ENCODE measurements at regions not wholly inside any gene's neighbourhood (a gene's known extent, or its start where the extent isn't known, plus 50 kb on each side); places are given as distances from the start of the nearest gene placed in this dataset.
"Not testable (repeated sequence)": the region's sequence is repeated elsewhere in the genome, so short reads cannot be mapped to it uniquely, and the experiment has no call there.

DNA sequence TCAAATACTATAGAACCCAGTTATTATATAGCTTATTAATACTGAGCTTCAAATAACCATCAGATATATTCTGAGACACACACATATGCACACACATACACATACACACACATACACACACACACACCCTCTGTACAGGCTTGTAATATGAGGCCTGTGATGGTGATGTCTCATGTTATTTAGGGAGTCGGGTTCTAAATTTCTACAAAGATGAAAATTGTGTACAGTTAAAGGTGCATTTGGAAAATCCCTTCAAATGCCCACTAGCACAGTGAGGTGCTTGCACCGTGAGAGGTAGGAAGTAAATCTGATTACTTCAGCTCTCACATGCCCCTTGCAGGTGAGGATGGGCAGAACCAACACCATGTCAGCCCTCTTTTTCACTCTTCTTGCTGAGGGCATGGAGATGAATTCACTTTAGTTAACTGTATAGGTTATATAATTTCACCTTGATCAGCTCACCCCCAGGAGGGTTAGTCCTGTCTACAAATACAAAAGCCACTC, 294.5 kb upstream of the PROK2 start:
- Mint-ChIP-seq H3K36me3 (peaks cover 11% of the 10 kb centered on the region), H3K9me3 (peaks cover 4 to 8% of the 10 kb centered on the region in 2 donors), H3K4me1 (peaks cover 29 to 38% of the 10 kb centered on the region in 2 donors), H3K4me3 (no peak overlapping the region), H3K27ac (no peak overlapping the region), H3K27me3 (ENCODE audit: low read depth in 2 of 2) (no peaks in the 10 kb centered on the region)
- intact Hi-C loops (cut with micrococcal nuclease) = no loop called here
- 30% methylated on average over 1 of the region's 2 CpGs for WGBS (ENCODE audit: insufficient coverage)
- Histone ChIP-seq H3K27ac (ENCODE audit: low read length) (no peak overlapping the region), H3K4me1 (ENCODE audit: control insufficient read depth, insufficient read depth, low read length) (peaks cover 25% of the 10 kb centered on the region), H3K4me3 (ENCODE audit: low read length) (no peak overlapping the region), H3K36me3 (ENCODE audit: control insufficient read depth, insufficient read depth, low read length) (no peaks in the 10 kb centered on the region), H3K9me3 (ENCODE audit: control insufficient read depth, insufficient read depth, low read length) (peaks cover 7% of the 10 kb centered on the region), H3K27me3 (ENCODE audit: control insufficient read depth, insufficient read depth, low read length) (no peaks in the 10 kb centered on the region)
- ATAC-seq = no peak
- DNase-seq = no peak
- TF ChIP-seq, protein P1, sequence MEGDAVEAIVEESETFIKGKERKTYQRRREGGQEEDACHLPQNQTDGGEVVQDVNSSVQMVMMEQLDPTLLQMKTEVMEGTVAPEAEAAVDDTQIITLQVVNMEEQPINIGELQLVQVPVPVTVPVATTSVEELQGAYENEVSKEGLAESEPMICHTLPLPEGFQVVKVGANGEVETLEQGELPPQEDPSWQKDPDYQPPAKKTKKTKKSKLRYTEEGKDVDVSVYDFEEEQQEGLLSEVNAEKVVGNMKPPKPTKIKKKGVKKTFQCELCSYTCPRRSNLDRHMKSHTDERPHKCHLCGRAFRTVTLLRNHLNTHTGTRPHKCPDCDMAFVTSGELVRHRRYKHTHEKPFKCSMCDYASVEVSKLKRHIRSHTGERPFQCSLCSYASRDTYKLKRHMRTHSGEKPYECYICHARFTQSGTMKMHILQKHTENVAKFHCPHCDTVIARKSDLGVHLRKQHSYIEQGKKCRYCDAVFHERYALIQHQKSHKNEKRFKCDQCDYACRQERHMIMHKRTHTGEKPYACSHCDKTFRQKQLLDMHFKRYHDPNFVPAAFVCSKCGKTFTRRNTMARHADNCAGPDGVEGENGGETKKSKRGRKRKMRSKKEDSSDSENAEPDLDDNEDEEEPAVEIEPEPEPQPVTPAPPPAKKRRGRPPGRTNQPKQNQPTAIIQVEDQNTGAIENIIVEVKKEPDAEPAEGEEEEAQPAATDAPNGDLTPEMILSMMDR (IDR thresholded peaks at IDR 0.05) = no peak

DNA sequence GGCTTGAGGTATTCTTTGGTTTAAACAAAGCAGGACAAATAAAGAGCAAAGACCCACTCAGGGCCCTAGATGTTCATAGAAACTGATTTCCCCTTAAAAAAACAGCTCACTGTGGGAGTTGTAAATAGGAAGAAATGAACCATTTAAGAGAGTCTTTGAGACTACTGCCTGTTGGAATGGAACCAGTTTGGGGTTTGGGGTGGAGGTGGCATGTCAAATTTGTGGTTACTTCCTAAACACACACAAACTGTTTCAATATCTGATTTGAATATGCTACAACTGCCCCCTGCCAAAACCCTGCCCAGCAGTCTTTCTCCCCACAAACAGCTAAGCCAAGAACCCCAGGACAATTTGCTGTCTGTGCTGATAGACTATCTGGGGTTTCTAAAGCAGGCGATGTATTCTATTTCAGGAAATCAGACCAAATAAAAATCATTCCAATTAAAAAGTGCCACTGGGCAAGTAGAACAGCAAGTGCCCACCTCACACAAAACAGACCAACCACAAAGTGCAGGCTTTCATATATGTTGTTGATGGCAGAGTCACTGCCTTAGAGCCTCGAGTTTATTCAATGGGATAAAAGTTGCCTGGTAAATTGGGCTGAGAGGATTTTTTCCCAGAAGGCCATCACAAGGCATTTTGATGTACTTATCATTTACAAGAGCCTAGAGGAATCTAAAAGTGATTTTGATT, 293.9 kb upstream of the PROK2 start:
- H3K36me3 Mint-ChIP-seq = peaks cover 11% of the 10 kb centered on the region
- peaks cover 4 to 8% of the 10 kb centered on the region in 2 donors for H3K9me3 Mint-ChIP-seq
- intact Hi-C loops (cut with micrococcal nuclease) = no loop called here
- ATAC-seq (no peak), DNase-seq (no peak)
- no peak overlapping the region for H3K27ac Mint-ChIP-seq
- no peak overlapping the region for H3K27ac ChIP-seq (ENCODE audit: low read length)
- H3K4me1 ChIP-seq (ENCODE audit: control insufficient read depth, insufficient read depth, low read length) = peaks cover 25% of the 10 kb centered on the region
- no peaks in the 10 kb centered on the region for H3K27me3 ChIP-seq (ENCODE audit: control insufficient read depth, insufficient read depth, low read length)
- H3K36me3 ChIP-seq (ENCODE audit: control insufficient read depth, insufficient read depth, low read length) = no peaks in the 10 kb centered on the region
- 43% methylated on average over 1 of the region's 2 CpGs for WGBS (ENCODE audit: insufficient coverage)
- no peaks in the 10 kb centered on the region for H3K27me3 Mint-ChIP-seq (ENCODE audit: low read depth in 2 of 2)
- TF ChIP-seq, protein P1 (IDR thresholded peaks at IDR 0.05) = no peak
- peaks cover 29 to 38% of the 10 kb centered on the region in 2 donors for H3K4me1 Mint-ChIP-seq
- no peak overlapping the region for H3K4me3 Mint-ChIP-seq
- no peak overlapping the region for H3K4me3 ChIP-seq (ENCODE audit: low read length)
- peaks cover 7% of the 10 kb centered on the region for H3K9me3 ChIP-seq (ENCODE audit: control insufficient read depth, insufficient read depth, low read length)

DNA sequence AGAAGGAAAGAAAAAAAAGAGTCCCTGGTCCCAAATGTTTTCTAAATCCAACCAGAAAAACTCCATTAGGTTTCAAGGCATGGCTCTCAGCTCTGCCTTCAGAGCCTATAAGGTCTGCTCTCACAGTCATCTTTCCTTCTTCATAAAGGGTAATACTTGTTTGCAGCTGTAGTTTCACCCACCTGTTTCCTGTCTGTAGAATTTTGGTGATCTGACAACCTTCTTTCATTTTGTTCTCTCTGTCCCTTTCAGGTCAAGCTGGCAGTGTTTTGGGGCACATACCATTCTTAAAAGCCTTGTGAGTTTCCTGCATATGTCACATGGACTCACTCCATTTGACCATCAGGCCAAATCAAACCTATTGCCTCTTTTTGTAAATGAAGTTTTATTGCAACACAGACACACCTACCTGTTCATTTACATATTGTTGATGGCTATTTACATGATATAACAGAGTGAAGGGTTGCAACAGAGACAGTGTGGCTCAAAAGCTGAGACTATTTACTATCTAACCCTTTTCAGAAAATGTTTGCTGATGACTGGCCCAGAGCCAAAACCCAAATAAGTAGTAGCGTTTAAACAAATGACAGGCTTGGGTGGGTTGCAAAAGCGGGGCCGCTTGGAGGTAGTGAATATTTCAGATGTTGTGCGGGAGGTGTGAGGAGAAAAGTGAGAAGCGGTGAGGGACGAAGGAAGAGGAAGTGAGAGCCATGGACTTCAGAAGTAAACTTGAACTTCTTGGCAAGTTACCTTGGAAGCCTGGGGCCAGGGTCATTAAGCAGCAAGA, 292.7 kb upstream of the PROK2 start:
- intact Hi-C loops (cut with micrococcal nuclease) = no loop called here
- Mint-ChIP-seq H3K27ac (no peak overlapping the region), H3K27me3 (ENCODE audit: low read depth in 2 of 2) (no peaks in the 10 kb centered on the region), H3K9me3 (peaks cover 4 to 8% of the 10 kb centered on the region in 2 donors), H3K4me3 (peak overlapping the region; percentile 26), H3K4me1 (peaks cover 18 to 27% of the 10 kb centered on the region in 2 donors), H3K36me3 (peaks cover 11% of the 10 kb centered on the region)
- WGBS (ENCODE audit: insufficient coverage) = 61% methylated on average over 6 of the region's 6 CpGs
- Histone ChIP-seq H3K4me1 (ENCODE audit: control insufficient read depth, insufficient read depth, low read length) (peaks cover 21% of the 10 kb centered on the region), H3K9me3 (ENCODE audit: control insufficient read depth, insufficient read depth, low read length) (peaks cover 7% of the 10 kb centered on the region), H3K4me3 (ENCODE audit: low read length) (no peak overlapping the region), H3K36me3 (ENCODE audit: control insufficient read depth, insufficient read depth, low read length) (no peaks in the 10 kb centered on the region), H3K27ac (ENCODE audit: low read length) (no peak overlapping the region), H3K27me3 (ENCODE audit: control insufficient read depth, insufficient read depth, low read length) (no peaks in the 10 kb centered on the region)
- ATAC-seq (no peak), DNase-seq (no peak)
- TF ChIP-seq, protein P1 (IDR thresholded peaks at IDR 0.05) = no peak

DNA sequence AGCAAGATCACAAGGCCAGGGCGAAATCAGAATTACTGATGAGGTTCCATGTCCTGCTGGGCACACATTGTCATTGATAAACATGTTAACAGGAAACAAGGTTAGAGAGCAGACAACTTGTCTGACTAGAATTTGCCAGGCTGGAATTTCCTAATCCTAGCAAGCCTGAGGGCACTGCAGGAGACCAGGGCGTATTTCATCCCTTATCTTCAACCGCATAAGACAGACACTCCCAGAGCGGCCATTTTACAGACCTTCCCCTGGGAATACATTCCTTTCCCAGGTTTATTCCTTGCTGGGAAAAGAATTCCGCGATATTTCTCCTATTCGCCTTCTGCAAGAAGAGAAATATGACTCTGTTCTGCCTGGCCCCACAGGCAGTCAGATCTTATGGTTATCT, 290.9 kb upstream of the PROK2 start:
- ATAC-seq; H3K27me3 ChIP-seq (ENCODE audit: control insufficient read depth, insufficient read depth, low read length); H3K27me3 Mint-ChIP-seq (ENCODE audit: low read depth in 2 of 2); H3K4me3 Mint-ChIP-seq; H3K27ac ChIP-seq (ENCODE audit: low read length); H3K9me3 Mint-ChIP-seq; H3K36me3 ChIP-seq (ENCODE audit: control insufficient read depth, insufficient read depth, low read length); H3K4me3 ChIP-seq (ENCODE audit: low read length); DNase-seq; H3K27ac Mint-ChIP-seq; H3K9me3 ChIP-seq (ENCODE audit: control insufficient read depth, insufficient read depth, low read length); intact Hi-C loops (cut with micrococcal nuclease): not testable (repeated sequence)
- peaks cover 11% of the 10 kb centered on the region for H3K36me3 Mint-ChIP-seq
- H3K4me1 Mint-ChIP-seq = peaks cover 12 to 21% of the 10 kb centered on the region in 2 donors
- 88% methylated on average over 7 of the region's 7 CpGs for WGBS (ENCODE audit: insufficient coverage)
- peaks cover 16% of the 10 kb centered on the region for H3K4me1 ChIP-seq (ENCODE audit: control insufficient read depth, insufficient read depth, low read length)
